ENCODE measurements at regions not wholly inside any gene's neighbourhood (a gene's known extent, or its start where the extent isn't known, plus 50 kb on each side); places are given as distances from the start of the nearest gene placed in this dataset.

GRCh38 chr18:30889519-30890301 lies 152.8 kb downstream of the DSC3 start:
- TF ChIP-seq CTCF (IDR thresholded peaks at IDR 0.05; ENCODE audit: borderline replicate concordance, extremely low read depth, low read length, poor library complexity, severe bottlenecking) (peak; percentile 35), EZH2 (IDR thresholded peaks at IDR 0.05; ENCODE audit: borderline replicate concordance, low read depth, low read length, severe bottlenecking) (no peak)
